ENCODE measurements at regions not wholly inside any gene's neighbourhood (a gene's known extent, or its start where the extent isn't known, plus 50 kb on each side); places are given as distances from the start of the nearest gene placed in this dataset.

DNA sequence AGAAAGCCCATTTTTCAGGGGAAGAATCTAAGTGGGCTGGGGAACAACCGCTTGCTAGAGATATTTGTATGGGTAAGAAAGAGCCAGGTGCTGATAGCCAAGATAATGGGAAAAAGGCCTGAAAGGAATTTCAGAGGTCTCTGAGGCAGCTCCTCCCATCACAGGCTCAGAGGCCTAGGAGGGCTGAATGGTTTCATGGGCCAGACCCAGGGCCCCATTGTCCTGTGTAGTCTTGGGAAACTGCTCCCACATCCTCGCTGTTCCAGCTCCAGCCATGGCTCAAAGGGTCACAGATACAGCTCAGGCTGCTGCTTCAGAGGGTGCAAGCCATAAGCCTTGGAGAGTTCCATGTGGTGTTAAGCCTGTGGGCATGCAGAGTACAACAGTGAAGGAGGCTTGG, 73.2 kb upstream of the ARHGAP20 start:
- no peak for DNase-seq (ENCODE audit: low read depth)
- no peak overlapping the region for H3K4me3 ChIP-seq (ENCODE audit: low read length)
- TF ChIP-seq, protein P1, sequence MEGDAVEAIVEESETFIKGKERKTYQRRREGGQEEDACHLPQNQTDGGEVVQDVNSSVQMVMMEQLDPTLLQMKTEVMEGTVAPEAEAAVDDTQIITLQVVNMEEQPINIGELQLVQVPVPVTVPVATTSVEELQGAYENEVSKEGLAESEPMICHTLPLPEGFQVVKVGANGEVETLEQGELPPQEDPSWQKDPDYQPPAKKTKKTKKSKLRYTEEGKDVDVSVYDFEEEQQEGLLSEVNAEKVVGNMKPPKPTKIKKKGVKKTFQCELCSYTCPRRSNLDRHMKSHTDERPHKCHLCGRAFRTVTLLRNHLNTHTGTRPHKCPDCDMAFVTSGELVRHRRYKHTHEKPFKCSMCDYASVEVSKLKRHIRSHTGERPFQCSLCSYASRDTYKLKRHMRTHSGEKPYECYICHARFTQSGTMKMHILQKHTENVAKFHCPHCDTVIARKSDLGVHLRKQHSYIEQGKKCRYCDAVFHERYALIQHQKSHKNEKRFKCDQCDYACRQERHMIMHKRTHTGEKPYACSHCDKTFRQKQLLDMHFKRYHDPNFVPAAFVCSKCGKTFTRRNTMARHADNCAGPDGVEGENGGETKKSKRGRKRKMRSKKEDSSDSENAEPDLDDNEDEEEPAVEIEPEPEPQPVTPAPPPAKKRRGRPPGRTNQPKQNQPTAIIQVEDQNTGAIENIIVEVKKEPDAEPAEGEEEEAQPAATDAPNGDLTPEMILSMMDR (conservative IDR thresholded peaks at IDR 0.05; ENCODE audit: low read depth, low read length) = no peak

DNA sequence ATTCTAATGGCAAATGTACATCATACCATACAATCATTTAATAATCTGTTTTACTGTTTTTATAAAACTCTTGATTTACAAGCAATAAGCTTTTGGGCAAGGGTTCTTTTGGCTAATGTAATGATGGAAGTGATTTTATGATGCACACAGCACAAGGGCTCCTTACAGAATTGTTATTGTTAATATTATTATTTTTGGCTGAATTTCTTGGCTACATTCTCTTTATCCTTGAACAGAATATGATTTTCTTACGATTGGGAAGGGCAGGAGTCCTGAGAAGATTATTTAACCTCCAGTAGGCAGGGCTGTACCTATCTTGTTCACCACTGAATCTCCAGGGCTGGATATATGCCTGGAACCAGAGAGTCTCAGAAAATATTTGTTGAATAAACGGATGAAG, 70.4 kb upstream of the ARHGAP20 start:
- TF ChIP-seq, protein P1 (conservative IDR thresholded peaks at IDR 0.05; ENCODE audit: low read depth, low read length) = no peak
- DNase-seq (ENCODE audit: low read depth) = no peak
- H3K4me3 ChIP-seq (ENCODE audit: low read length) = no peak overlapping the region

DNA sequence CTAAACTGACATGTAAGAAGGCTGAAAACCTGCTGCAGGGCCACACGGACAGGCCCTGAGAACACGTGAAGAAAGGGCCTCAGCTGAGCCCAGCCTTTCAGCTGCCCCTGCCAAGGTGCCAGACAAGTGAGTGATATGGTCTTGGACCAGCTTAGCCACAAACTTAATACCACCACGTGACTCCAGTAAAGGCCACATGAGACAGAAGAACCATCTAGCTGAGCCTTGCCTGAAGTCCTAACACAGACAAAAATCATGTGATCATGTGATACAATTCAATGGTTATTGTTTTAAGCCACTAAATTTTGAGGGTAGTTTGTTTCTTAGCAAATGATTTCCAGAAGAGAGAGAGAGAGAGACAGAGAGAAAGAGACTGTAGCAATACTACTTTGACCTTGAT, 66.9 kb upstream of the ARHGAP20 start:
- no peak overlapping the region for H3K4me3 ChIP-seq (ENCODE audit: low read length)
- TF ChIP-seq, protein P1 (conservative IDR thresholded peaks at IDR 0.05; ENCODE audit: low read depth, low read length) = no peak

DNA sequence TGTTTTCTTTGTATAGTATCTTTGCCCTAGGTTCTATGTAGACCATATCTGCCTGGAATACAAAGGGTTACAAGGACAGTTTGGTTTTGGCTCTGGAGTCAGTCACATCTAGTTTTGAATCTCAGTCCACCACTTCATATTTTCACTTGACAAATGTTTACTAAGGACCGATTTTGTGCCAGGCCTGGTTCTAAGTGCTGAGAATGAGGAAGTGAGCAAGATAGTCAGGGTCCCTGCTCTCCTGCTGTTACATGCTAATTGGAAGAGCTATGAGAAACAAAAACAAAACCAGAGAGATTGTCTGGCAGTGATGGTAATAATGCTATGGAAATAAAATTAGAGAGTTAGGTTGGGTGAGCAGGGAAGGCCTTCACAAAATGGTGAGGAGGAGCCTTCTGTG, 66.1 kb upstream of the ARHGAP20 start:
- no peak overlapping the region for H3K4me3 ChIP-seq (ENCODE audit: low read length)
- TF ChIP-seq, protein P1 (conservative IDR thresholded peaks at IDR 0.05; ENCODE audit: low read depth, low read length) = no peak
- DNase-seq (ENCODE audit: low read depth) = no peak

More for the DNA sequence above, 66.9 kb upstream of the ARHGAP20 start:
- no peak for DNase-seq (ENCODE audit: low read depth)

DNA sequence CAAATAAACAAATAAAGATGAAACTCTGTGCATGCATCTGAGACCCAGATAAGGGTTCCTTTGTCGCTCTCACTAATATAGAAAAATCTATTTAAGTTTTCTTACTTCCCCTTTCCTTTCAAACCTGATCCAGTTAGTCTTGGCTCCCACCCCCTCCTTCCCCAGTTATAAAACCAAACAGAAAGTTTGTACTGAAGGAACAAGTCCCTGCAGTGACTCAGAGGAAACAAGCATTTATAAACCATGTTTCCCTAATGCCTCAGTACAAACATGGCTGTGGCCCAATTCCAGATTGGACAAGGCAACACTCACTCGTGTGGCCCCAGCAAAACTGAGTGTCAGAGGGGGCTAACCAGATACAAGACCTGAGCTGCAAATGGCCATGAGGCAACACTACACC, 65.5 kb upstream of the ARHGAP20 start:
- H3K4me3 ChIP-seq (ENCODE audit: low read length) = no peak overlapping the region
- no peak for DNase-seq (ENCODE audit: low read depth)

DNA sequence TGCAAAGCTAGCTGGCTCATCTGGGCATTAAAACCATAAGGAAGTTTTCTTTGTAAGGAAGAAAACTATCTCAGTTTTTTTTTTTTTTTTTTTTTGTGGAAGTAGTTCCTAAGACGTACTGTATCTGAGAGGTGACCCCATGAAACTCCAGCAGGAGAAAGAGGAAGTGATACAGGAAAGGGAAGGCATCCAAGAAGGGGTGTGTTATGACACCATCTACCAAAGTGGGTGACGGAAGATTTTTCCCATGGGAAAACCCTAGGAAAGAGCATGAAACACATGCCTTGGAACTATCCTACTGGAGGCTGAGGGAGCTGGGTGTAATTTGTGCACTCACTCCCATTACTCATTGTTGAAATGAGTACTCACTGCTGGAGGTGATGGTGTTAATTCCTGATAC, 63.8 kb upstream of the ARHGAP20 start:
- no peak for DNase-seq (ENCODE audit: low read depth)
- TF ChIP-seq, protein P1 (conservative IDR thresholded peaks at IDR 0.05; ENCODE audit: low read depth, low read length) = no peak
- H3K4me3 ChIP-seq (ENCODE audit: low read length) = no peak overlapping the region

More for the DNA sequence above, 65.5 kb upstream of the ARHGAP20 start:
- TF ChIP-seq, protein P1 (conservative IDR thresholded peaks at IDR 0.05; ENCODE audit: low read depth, low read length) = no peak

DNA sequence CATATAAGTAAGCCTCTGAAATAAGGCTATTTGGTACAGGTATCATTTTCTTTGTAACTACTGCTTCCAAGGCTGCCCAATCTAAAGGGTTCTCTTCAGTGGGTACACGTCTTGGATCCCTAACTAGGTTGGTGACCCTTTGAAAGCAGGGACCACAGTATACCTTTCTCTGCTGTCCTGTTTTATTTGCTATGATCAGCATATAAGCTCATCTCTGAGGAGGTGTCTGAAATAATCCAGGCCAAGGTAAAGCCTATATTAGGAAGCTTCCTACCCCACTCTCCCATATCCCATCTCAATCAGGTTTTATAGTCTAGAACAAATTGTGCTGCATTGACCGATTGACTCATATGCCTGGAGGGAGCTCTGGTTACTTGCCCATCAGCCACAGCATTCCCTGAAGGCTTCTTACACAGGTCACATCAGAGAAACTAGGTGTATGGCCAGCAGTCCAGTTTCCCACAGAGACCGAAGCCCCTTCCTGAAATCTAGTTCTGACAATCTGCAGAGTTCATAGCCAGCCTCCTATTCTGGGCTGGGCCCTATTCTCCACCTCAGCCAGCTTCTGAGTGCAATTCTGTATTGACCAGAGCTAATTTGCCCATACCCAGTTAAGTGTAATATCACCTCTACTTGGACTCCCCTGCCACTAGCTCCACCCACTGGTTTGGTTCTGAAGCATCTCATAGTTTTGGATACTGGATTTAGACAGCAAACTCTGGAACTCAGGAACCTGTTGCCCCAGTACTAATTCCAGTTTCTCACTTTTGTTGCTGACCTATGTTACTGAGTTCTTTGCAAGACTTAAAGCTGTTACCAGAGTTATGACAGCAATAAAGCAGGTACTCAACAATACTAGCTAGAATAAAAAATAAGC, 62.1 kb upstream of the ARHGAP20 start:
- H3K4me3 ChIP-seq (ENCODE audit: low read length) = no peak overlapping the region
- TF ChIP-seq, protein P1 (conservative IDR thresholded peaks at IDR 0.05; ENCODE audit: low read depth, low read length) = no peak
- DNase-seq (ENCODE audit: low read depth) = no peak
